OCI-LY3 (cell line): ENCODE measurements at regions not wholly inside any gene's neighbourhood (a gene's known extent, or its start where the extent isn't known, plus 50 kb on each side); places are given as distances from the start of the nearest gene placed in this dataset.

ENCODE experiments used
- EZH2phosphoT487 ChIP-seq: fragments of 200-600 bp; shearing (Covaris generic); IDR thresholded peaks from 2 replicates; pipeline ENCODE4 v1.6.1; 2018; ENCODE audit warnings: antibody characterized with exemption, mixed run types, low read depth
- TF ChIP-seq, protein P1 (sequence below): fragments of 200-600, 300-600 bp; sonication (generic); IDR thresholded peaks from 2 replicates; pipeline ENCODE4 v1.5.1; 2014; ENCODE audit warnings: antibody characterized with exemption, low read length, low read depth

DNA sequence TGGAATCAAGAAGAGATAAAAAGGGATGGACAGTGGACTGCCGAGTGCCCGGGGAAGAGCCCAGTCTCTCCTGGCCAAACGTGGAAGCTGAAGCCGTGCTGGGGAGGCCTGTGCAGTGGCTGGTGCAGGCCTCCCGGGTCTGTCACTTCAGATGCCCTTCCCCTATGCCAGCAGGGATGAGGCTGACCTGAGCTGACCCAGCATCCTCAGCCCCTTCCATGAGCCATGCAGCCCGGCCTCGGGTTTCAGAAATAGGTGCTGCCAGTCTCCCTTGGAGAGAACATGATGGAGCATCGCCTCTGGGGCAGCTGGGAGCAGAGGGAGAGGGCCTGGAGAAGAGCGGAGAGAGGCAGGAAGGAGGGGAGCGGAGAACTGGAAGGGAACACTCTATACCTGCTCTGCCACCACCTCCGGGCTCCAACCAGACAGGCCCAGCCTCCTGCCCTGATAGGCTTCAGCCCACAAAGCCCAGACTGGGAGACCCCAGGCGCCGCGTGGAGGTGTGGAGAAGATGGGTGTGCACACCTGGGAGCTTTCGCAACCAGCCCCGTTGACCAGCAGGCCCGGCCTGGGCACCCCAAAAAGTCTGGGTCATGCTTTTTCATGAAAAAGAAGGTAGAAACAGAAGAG lies 68.6 kb upstream of the PPP2R2D start:
- TF ChIP-seq, protein P1, sequence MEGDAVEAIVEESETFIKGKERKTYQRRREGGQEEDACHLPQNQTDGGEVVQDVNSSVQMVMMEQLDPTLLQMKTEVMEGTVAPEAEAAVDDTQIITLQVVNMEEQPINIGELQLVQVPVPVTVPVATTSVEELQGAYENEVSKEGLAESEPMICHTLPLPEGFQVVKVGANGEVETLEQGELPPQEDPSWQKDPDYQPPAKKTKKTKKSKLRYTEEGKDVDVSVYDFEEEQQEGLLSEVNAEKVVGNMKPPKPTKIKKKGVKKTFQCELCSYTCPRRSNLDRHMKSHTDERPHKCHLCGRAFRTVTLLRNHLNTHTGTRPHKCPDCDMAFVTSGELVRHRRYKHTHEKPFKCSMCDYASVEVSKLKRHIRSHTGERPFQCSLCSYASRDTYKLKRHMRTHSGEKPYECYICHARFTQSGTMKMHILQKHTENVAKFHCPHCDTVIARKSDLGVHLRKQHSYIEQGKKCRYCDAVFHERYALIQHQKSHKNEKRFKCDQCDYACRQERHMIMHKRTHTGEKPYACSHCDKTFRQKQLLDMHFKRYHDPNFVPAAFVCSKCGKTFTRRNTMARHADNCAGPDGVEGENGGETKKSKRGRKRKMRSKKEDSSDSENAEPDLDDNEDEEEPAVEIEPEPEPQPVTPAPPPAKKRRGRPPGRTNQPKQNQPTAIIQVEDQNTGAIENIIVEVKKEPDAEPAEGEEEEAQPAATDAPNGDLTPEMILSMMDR = no peak
- TF ChIP-seq EZH2phosphoT487 = no peak
